Skeletal muscle satellite cell (primary cell): ENCODE measurements at regions not wholly inside any gene's neighbourhood (a gene's known extent, or its start where the extent isn't known, plus 50 kb on each side); places are given as distances from the start of the nearest gene placed in this dataset.

Experiments
- H3K27me3 ChIP-seq: 2 replicates; pipeline ENCODE4 v1.7.0; 2013; ENCODE audit warnings: low read length; ENCODE audit not compliant: control insufficient read depth, insufficient read depth
- H3K36me3 ChIP-seq: 2 replicates; pipeline ENCODE4 v1.7.0; 2013; ENCODE audit warnings: mild to moderate bottlenecking, control low read depth, low read length; ENCODE audit not compliant: insufficient read depth
- H3K4me1 ChIP-seq: 2 replicates; pipeline ENCODE4 v1.7.0; 2013; ENCODE audit warnings: low read length; ENCODE audit not compliant: control insufficient read depth, insufficient read depth
- H3K4me2 ChIP-seq: 2 replicates; pipeline ENCODE4 v1.7.0; 2013; ENCODE audit warnings: mild to moderate bottlenecking, low read length
- H3K4me3 ChIP-seq: 2 replicates; pipeline ENCODE4 v1.7.0; 2013; ENCODE audit warnings: low read length
- H3K9ac ChIP-seq: 2 replicates; pipeline ENCODE4 v1.7.0; 2013; ENCODE audit warnings: mild to moderate bottlenecking, low read depth, low read length, moderate library complexity
- H3K9me3 ChIP-seq: replicated peaks from 2 replicates; pipeline ENCODE4 v1.7.0; 2013; ENCODE audit warnings: mild to moderate bottlenecking, control low read depth, low read length

DNA sequence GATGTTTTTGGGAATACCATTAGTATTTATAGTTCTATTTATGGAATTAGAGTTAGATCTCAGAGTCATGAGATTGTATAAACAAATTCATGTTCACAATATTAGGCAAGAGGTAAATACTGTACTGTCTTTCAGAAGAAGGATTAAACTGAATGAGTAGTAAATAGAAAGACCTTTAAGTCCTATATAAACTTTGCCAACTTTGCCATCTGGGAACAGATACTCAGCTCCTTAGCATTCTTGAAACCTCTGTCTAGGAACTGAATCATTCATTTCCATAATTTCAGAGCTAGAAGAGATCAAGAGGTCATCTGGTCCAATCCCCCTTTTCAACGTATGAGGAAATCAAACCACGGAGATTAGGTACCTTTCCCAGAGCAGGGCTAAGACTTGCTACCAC lies 141.1 kb downstream of the CAND1 start:
- H3K4me1 ChIP-seq = no peaks in the 10 kb centered on the region
- H3K9ac ChIP-seq = no peak overlapping the region
- no peaks in the 10 kb centered on the region for H3K9me3 ChIP-seq
- H3K4me3 ChIP-seq = no peak overlapping the region
- H3K4me2 ChIP-seq = no peak overlapping the region
- no peaks in the 10 kb centered on the region for H3K36me3 ChIP-seq
- no peaks in the 10 kb centered on the region for H3K27me3 ChIP-seq

DNA sequence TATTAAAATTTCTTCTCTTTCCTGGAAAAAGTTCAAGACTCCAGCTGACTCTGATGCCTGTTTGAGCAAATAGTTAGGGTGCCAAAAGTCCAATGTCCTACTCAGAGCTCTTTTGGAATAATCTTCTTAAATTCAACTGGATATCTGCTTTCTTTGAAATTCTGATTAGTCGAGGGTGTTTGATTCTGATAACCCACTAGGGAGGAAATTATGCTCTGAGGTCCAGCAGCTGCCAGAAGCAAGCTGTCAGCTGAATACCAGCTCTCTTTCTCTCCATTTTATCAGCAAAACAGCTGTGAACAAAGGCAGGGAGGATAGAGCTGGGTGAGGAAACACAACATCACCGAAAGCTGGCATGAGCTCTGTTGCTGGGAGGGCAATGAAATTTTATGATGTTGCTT lies 141.5 kb downstream of the CAND1 start:
- Histone ChIP-seq H3K9me3 (no peaks in the 10 kb centered on the region), H3K4me1 (no peaks in the 10 kb centered on the region), H3K4me3 (no peak overlapping the region), H3K4me2 (no peak overlapping the region), H3K27me3 (no peaks in the 10 kb centered on the region), H3K9ac (no peak overlapping the region), H3K36me3 (no peaks in the 10 kb centered on the region)

DNA sequence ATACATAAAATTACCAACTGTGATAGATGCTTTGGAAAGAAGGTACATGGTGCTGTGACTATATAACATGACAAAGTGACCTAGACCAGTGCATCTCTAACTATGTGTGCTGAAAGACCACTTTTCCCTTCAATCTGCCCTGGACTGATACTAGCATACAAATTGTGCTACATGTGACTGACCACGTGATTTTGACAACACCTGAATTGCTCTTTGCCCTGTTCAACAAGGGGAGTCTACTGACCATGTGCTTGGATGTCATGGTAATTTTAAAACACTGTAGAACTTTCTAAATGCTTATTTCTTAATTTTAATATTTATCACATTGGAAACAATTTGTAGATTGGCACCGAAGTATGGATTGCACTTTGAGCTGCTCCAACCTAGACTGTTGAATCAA lies 142.4 kb downstream of the CAND1 start:
- H3K27me3 ChIP-seq = no peaks in the 10 kb centered on the region
- H3K9me3 ChIP-seq = no peaks in the 10 kb centered on the region
- H3K9ac ChIP-seq = no peak overlapping the region
- no peak overlapping the region for H3K4me3 ChIP-seq
- no peaks in the 10 kb centered on the region for H3K36me3 ChIP-seq
- no peak overlapping the region for H3K4me2 ChIP-seq
- H3K4me1 ChIP-seq = no peaks in the 10 kb centered on the region

- H3K27me3 ChIP-seq = no peaks in the 10 kb centered on the region
- H3K9ac ChIP-seq = no peak overlapping the region
- H3K36me3 ChIP-seq = no peaks in the 10 kb centered on the region
Observed at GRCh38 chr12:67413577-67413976, 144.4 kb downstream of the CAND1 start.

DNA sequence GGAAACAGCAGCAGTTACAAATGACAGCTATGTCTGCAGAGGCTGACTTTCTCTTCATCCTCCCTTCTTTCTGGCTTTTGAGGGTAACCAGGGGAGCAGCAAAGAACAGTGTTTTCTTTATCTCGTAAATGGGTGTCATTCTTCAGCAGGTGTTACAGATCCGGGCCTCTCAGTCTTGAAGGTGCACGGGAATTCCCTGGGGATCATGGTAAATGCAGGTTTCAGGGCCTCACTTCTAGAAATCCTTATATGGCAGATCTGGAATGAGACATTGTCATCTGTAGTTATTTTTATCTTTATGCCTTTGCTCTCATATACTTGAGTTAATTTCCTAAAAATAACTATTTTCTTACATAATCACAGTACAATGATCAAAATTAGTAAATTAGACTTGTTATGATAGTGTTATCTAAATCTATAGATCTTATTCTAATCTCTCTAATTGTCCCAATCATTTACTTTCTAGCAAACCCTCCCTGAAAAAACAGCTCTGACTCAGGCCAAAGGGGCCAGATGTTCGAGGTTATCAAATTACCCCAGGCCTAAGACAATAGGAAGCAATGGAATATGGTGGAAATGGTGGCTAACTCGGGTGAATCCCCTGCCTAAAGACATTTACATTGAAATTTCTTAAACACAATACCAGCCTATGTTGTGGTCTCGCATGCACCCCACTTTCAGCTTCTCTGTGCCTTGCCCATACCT lies 145.0 kb downstream of the CAND1 start:
- no peaks in the 10 kb centered on the region for H3K27me3 ChIP-seq
- H3K9ac ChIP-seq = no peak overlapping the region
- no peaks in the 10 kb centered on the region for H3K36me3 ChIP-seq

More at GRCh38 chr12:67413577-67413976, 144.4 kb downstream of the CAND1 start:
- Histone ChIP-seq H3K4me2 (no peak overlapping the region), H3K9me3 (no peaks in the 10 kb centered on the region), H3K4me3 (no peak overlapping the region), H3K4me1 (no peaks in the 10 kb centered on the region)

GRCh38 chr12:67415473-67415872 lies 146.3 kb downstream of the CAND1 start:
- H3K9ac ChIP-seq = no peak overlapping the region
- no peaks in the 10 kb centered on the region for H3K27me3 ChIP-seq
- no peak overlapping the region for H3K4me3 ChIP-seq
- no peaks in the 10 kb centered on the region for H3K9me3 ChIP-seq
- H3K4me1 ChIP-seq = no peaks in the 10 kb centered on the region
- no peak overlapping the region for H3K4me2 ChIP-seq
- H3K36me3 ChIP-seq = no peaks in the 10 kb centered on the region

More for the DNA sequence above, 145.0 kb downstream of the CAND1 start:
- Histone ChIP-seq H3K4me1 (no peaks in the 10 kb centered on the region), H3K4me3 (no peak overlapping the region), H3K4me2 (no peak overlapping the region), H3K9me3 (no peaks in the 10 kb centered on the region)

- Histone ChIP-seq H3K9me3 (no peaks in the 10 kb centered on the region), H3K4me1 (no peaks in the 10 kb centered on the region), H3K36me3 (no peaks in the 10 kb centered on the region), H3K4me3 (no peak overlapping the region), H3K4me2 (no peak overlapping the region), H3K9ac (no peak overlapping the region), H3K27me3 (no peaks in the 10 kb centered on the region)
Observed at GRCh38 chr12:67419810-67420209, 150.7 kb downstream of the CAND1 start.

DNA sequence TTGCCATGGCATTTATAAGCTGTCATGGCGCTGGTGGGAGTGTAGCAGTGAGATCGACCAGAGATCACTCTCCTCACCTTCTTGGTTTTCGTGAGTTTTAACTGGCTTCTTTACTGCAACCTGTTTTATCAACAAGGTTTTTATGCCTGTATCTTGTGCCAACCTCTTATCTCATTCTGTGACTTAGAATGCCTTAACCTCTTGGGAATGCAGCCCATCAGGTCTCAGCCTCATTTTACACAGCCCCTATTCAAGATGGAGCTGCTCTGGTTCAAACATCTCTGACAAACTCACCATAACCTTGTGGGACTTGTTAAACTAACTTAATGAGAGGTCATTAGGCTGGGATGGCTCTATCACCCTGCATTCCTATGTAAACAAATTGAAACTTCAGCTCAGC lies 151.3 kb downstream of the CAND1 start:
- Histone ChIP-seq H3K36me3 (no peaks in the 10 kb centered on the region), H3K9me3 (no peaks in the 10 kb centered on the region), H3K9ac (no peak overlapping the region), H3K4me2 (no peak overlapping the region), H3K4me1 (no peaks in the 10 kb centered on the region), H3K27me3 (no peaks in the 10 kb centered on the region), H3K4me3 (no peak overlapping the region)

- no peaks in the 10 kb centered on the region for H3K4me1 ChIP-seq
- no peak overlapping the region for H3K4me3 ChIP-seq
- no peaks in the 10 kb centered on the region for H3K36me3 ChIP-seq
- no peak overlapping the region for H3K4me2 ChIP-seq
- no peaks in the 10 kb centered on the region for H3K9me3 ChIP-seq
- no peaks in the 10 kb centered on the region for H3K27me3 ChIP-seq
- H3K9ac ChIP-seq = no peak overlapping the region
Observed at GRCh38 chr12:67422081-67422480, 152.9 kb downstream of the CAND1 start.

DNA sequence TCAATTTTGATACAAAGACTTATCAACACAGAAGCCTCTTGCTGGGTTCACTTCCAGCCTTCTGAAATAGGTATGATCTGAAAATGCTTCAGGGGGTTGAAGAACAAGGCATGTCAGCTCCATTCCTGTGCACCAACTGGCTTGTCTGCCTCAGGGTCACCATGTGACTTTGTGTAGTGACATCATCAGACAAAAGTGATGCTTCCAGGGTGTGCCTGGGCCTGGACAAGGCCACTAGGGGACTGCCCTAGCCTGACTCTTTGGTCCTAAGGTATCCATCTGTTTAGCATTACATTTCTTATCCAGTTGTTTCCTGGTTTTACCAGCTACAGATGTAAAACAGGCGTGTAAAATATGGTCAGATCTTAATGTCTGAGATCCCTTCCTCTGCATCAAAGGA lies 155.6 kb downstream of the CAND1 start:
- no peak overlapping the region for H3K4me2 ChIP-seq
- no peaks in the 10 kb centered on the region for H3K36me3 ChIP-seq
- H3K4me1 ChIP-seq = no peaks in the 10 kb centered on the region
- no peak overlapping the region for H3K4me3 ChIP-seq
- no peaks in the 10 kb centered on the region for H3K27me3 ChIP-seq
- no peak overlapping the region for H3K9ac ChIP-seq
- H3K9me3 ChIP-seq = no peaks in the 10 kb centered on the region

DNA sequence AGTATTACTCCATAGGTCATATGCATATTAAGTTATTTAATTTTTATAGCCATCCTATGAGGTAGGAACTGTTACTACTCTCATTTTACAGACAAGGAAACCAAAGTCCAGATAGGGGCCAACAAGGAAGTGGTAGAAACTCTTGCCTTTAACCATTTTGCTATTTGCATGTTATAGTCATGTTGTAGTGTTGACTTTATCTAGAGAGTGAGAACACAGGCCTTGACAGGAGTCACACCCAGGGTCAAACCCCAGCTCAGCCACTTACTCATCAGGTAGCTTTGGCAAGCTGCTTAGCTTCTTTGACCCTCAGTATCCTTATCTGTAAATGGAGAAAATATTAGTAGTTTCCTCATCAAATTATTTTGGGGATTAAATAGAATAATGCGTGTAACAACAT lies 156.2 kb downstream of the CAND1 start:
- H3K9me3 ChIP-seq = no peaks in the 10 kb centered on the region
- H3K4me3 ChIP-seq = no peak overlapping the region
- H3K36me3 ChIP-seq = no peaks in the 10 kb centered on the region
- no peak overlapping the region for H3K9ac ChIP-seq
- H3K4me1 ChIP-seq = no peaks in the 10 kb centered on the region
- no peaks in the 10 kb centered on the region for H3K27me3 ChIP-seq
- H3K4me2 ChIP-seq = no peak overlapping the region

- no peak overlapping the region for H3K4me3 ChIP-seq
- no peaks in the 10 kb centered on the region for H3K36me3 ChIP-seq
- no peak overlapping the region for H3K9ac ChIP-seq
- H3K4me2 ChIP-seq = no peak overlapping the region
- no peaks in the 10 kb centered on the region for H3K27me3 ChIP-seq
- H3K4me1 ChIP-seq = peaks cover 4% of the 10 kb centered on the region
- no peaks in the 10 kb centered on the region for H3K9me3 ChIP-seq
Observed at GRCh38 chr12:67426067-67426466, 156.9 kb downstream of the CAND1 start.
